Amniotic stem cell (primary cell): ENCODE measurements at regions not wholly inside any gene's neighbourhood (a gene's known extent, or its start where the extent isn't known, plus 50 kb on each side); places are given as distances from the start of the nearest gene placed in this dataset.
"Not testable (repeated sequence)": the region's sequence is repeated elsewhere in the genome, so short reads cannot be mapped to it uniquely, and the experiment has no call there.

Experiments used
- DNase-seq: peaks from one replicate; lab custom pipeline; 2025; lab: John Stamatoyannopoulos, UW

- no peak for DNase-seq
Measured at GRCh38 chr11:104704146-104704830, 194.0 kb downstream of the CASP12 start.

GRCh38 chr11:104700609-104701008 is 197.7 kb downstream of the CASP12 start:
- no peak for DNase-seq

- DNase-seq = no peak
Measured at GRCh38 chr11:104699981-104700380, 198.3 kb downstream of the CASP12 start.

- DNase-seq = no peak
Measured at GRCh38 chr11:104695065-104695463, 203.2 kb downstream of the CASP12 start.

DNA sequence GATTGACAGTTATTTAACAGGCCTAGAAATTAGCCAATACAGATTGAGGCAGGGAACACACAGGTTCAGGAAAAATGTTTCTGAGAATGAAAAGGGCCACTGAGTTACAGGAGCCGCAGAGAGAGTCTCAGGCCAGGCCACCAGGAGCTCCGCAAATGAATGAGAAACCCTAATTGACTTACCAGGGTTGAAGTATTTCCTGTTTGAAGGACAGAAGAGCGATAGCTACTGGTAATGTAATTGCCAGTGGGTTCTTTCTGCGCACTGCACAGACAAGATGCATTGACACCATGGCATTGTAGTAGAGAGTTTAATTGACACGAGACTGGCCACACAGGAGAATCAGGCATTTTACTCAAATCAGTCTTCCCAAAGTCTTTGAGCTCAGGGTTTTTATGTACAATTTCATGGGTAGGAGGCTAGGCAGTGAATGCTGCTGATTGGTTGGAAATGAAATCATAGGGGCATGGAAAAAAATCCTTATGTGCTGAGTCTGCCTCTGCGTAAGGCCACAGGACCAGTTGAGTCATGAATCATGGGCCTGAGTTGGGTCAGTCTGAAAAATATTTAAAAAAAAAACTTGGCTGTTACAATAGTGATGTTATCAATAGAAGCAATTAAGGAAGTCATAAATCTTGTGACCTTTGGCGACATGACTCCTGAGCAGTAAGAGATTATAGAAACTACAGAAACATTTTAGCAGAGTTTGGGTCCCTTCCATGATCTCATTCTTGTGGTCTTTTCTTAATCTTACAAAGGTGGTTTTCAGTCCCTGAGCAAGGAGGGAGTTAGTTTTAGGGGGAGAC is 203.8 kb downstream of the CASP12 start:
- no peak for DNase-seq

- DNase-seq = no peak
Measured at GRCh38 chr11:104692751-104693150, 205.5 kb downstream of the CASP12 start.

- no peak for DNase-seq
Measured at GRCh38 chr11:104691129-104691528, 207.1 kb downstream of the CASP12 start.

DNA sequence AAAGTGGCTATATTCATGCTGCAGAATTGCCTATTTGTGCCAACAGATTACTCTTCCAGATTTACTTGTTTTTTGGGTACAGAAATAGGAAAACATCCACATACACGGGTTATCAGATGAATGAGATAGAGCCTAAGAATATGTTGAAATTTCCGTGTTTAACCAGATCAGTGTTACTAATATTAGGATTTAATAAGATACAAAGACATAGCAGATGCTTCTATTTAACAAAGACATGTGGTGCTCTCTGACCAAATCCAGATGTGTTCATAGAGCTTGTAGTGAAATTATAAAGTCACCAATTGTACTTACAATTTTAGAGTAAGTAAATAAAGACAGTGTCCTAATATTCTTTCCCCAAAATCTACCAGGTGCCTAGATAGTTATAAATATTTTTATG is 208.0 kb downstream of the CASP12 start:
- no peak for DNase-seq

DNA sequence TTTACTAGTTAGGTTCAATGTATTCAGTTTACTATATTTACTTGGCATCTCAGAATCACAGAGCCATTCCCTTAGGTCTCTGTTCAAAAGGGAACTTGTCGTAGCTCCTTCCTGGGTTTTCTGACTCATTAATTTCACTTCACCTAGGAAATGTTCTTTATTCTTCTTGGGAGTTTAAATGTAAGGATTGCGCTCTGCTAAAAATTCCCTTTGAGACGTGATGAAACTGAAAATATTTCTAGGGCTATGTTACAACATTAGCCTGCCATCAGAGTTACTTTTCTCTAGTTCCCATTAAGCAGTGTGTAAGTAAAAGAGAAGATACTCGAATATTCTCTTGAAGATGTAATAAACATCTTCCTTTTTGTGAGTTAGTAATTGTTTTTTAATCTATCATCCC is 209.5 kb downstream of the CASP12 start:
- no peak for DNase-seq

DNA sequence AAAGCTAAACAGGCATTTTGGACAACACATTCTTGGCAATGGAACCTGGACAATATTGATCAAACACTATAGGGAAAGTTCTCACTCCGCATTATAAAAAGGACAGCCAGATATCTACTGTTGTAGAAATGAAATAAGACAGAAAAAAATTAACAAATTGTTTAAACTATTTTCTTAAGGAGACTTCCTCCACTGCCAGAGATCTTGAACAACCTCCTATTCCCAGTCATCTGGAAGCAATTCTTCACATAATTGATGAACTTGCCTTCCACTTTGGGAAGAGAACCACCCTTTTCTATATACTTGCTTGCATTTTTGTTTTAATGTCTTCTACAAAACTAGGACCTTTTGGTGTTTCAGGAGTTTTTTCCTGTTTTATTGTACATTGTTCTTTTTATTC is 216.1 kb downstream of the CASP12 start:
- no peak for DNase-seq

- no peak for DNase-seq
Measured at GRCh38 chr11:104679258-104679657, 219.0 kb downstream of the CASP12 start.

GRCh38 chr11:104678408-104678807 is 219.9 kb downstream of the CASP12 start:
- DNase-seq = no peak

GRCh38 chr11:104677069-104677468 is 221.2 kb downstream of the CASP12 start:
- DNase-seq = not testable (repeated sequence)

GRCh38 chr11:104672897-104673296 is 225.4 kb downstream of the CASP12 start:
- DNase-seq = no peak

- peak; percentile 41 for DNase-seq
Measured at GRCh38 chr11:104668797-104669463, 229.3 kb downstream of the CASP12 start.

- DNase-seq = no peak
Measured at GRCh38 chr11:104666624-104667023, 231.6 kb downstream of the CASP12 start.

GRCh38 chr11:104665641-104666040 is 232.6 kb downstream of the CASP12 start:
- DNase-seq = no peak

- no peak for DNase-seq
Measured at GRCh38 chr11:104663190-104664140, 234.8 kb downstream of the CASP12 start.

DNA sequence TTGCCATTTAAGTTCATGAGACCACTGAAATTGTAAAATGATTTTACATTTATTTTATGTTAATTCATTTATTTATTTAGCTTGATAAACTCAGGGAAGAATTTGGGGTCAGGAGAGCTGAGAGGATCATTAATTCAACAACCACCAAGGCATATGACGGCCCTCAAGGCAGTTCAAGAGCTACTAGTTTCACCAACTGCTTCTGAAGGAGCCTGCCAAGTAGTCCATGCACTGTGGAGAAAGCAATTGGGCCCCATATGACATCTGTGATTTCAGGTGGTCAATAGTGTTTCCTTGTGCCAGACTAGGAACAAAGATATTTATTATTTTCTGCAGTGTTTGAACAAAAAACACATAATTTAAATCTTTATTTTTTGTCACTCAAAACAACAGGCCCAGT is 236.4 kb downstream of the CASP12 start:
- no peak for DNase-seq

- DNase-seq = no peak
Measured at GRCh38 chr11:104661471-104661870, 236.8 kb downstream of the CASP12 start.

DNA sequence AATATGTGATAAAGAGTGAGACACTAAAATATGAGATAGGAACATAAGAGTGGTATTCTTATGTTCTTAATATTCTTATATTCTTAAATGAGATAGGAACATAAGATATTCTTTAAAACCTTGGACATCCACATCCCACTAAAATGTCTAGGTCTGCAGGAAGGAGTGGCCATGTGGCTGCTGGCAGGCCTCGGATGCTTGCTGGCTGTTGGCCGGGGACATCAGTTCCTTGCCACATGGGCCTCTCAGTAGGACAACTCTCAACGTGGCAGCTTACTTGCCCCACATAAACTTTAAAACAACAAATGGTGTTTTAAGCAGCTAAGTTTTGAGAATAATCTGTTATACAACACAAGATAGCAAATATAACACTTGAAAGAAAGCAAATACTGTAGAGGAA is 240.1 kb downstream of the CASP12 start:
- no peak for DNase-seq

DNA sequence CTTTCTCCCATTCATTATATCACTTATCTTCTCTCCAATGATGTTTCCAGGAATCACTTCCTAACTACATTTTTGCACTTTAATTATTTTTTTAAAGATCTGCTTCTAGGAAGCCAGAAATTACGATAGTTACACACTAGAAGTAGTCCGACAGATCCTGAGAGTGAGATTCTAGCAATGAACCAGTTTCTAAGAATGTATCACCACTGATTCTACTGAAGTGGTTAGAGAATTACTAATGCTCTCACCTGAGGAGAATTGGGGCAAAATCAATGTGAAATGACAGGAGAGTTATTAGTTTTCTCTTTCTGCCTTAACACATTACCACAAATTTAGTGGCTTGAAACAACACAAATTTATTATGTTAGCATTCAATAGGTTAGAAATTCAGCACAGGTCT is 241.2 kb downstream of the CASP12 start:
- DNase-seq = no peak
